SH-SY5Y (cell line): ENCODE measurements at regions not wholly inside any gene's neighbourhood (a gene's known extent, or its start where the extent isn't known, plus 50 kb on each side); places are given as distances from the start of the nearest gene placed in this dataset.

Experiments used
- GATA2 ChIP-seq: IDR thresholded peaks from 2 replicates; pipeline ENCODE4 v1.6.1; 2011; ENCODE audit warnings: mild to moderate bottlenecking, low read depth, low read length
- GATA3 ChIP-seq: IDR thresholded peaks from 2 replicates; pipeline ENCODE4 v1.6.1; 2011; ENCODE audit warnings: low read depth, mild to moderate bottlenecking, low read length, moderate library complexity

DNA sequence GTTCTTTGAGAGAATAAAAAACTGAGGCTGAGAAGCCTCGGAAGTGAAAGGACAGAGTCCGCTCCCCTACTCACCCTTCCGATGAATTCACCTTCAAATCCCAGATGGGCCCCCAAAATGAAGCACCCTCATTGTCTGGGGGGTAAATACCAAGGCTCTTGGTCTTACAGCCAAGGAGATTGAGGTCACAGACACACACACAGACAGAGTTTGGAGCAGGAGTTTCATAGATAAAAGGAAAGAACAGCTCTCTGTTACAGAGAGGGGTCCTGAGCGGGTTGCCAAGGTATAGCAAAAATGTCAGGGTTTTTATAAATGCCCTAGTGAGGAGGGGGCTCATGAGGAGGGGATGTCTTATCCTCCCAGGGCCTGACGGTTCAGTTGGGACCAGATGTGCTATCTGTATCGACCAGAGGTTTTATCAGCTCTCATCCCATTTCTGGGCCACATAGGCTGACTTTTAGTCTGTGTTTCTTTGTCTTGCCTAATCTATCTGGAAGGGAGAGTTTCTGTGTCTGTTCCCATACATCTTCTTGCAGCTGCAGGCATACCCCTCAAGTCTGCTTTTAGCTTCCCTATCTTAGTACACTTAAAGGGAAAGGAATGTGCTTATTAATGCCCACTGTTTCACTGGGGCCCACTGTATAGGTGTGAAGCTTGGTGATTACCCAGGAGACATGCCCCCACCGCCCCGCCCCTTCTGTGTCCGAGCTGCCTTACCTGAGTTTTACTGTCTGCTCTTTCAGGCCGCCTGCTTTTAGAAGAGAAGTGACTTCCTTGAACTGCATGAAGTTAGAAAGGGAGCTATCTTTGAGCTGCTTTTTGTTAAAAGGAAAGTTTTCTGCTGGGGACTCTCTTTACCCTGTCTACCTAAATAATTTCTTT lies 66.8 kb upstream of the ATP11B start:
- TF ChIP-seq GATA2 (no peak), GATA3 (no peak)
